NB4 (cell line): ENCODE measurements at regions not wholly inside any gene's neighbourhood (a gene's known extent, or its start where the extent isn't known, plus 50 kb on each side); places are given as distances from the start of the nearest gene placed in this dataset.

ENCODE experiments used
- DNase-seq: peaks from one replicate; pipeline ENCODE4 v3.0.0; 2010; ENCODE audit warnings: low read depth
- H3K4me3 ChIP-seq: one replicate; pipeline ENCODE4 v1.5.1; 2011; ENCODE audit warnings: mild to moderate bottlenecking, low read depth, low read length, moderate library complexity
- MYC ChIP-seq: IDR thresholded peaks from 2 replicates; pipeline ENCODE4 v1.6.1; 2011; ENCODE audit warnings: low read depth, low read length
- POLR2A ChIP-seq: IDR thresholded peaks from 2 replicates; pipeline ENCODE4 v1.6.1; 2011; ENCODE audit warnings: mild to moderate bottlenecking; ENCODE audit not compliant: insufficient read length; ENCODE audit errors: extremely low read depth
- TF ChIP-seq, protein P1 (sequence below): IDR thresholded peaks from 2 replicates; pipeline ENCODE4 v1.6.1; 2011; ENCODE audit warnings: low read depth, low read length
- TF ChIP-seq, protein P2 (sequence below): IDR thresholded peaks from one replicate; pipeline ENCODE4 v1.5.1; 2012; ENCODE audit warnings: low read depth, low read length

DNA sequence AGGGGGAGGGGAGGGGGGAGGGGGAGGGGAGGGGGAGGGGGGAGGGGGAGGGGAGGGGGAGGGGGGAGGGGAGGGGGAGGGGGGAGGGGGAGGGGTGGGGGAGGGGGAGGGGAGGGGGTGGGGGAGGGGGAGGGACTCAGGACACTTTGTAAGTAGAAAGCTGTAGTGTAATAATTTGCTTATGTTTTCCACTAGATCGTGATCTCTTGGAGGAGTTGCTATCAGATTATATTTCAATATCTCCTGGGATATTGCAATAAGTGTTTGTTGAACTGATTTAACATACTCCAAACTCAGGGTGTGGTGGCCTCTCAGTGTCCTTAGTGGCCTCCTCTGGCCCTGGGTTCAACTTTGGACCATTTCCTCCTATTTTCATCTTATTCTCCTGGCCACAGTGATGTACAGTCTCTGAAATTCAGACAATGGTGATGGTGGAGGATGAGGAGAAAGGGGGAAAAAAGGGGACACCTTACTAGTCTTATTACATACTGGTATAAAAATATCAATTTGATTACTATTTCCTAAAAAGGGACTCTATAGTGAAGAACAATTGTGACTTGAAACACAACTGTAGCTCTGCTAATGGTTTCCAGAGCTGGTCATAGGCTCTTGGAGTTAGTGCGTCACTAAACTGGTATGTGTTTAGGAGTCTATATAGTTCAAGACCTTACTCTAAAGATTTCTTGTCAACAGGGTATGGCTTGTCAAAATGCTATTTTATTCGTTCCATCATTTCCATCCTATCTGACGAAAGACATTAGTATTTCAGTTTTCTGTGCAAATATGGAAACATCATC is 89.6 kb downstream of the DDX1 start:
- TF ChIP-seq MYC = no peak
- TF ChIP-seq, protein P1, sequence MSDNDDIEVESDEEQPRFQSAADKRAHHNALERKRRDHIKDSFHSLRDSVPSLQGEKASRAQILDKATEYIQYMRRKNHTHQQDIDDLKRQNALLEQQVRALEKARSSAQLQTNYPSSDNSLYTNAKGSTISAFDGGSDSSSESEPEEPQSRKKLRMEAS = no peak
- no peak for TF ChIP-seq POLR2A
- TF ChIP-seq, protein P2, sequence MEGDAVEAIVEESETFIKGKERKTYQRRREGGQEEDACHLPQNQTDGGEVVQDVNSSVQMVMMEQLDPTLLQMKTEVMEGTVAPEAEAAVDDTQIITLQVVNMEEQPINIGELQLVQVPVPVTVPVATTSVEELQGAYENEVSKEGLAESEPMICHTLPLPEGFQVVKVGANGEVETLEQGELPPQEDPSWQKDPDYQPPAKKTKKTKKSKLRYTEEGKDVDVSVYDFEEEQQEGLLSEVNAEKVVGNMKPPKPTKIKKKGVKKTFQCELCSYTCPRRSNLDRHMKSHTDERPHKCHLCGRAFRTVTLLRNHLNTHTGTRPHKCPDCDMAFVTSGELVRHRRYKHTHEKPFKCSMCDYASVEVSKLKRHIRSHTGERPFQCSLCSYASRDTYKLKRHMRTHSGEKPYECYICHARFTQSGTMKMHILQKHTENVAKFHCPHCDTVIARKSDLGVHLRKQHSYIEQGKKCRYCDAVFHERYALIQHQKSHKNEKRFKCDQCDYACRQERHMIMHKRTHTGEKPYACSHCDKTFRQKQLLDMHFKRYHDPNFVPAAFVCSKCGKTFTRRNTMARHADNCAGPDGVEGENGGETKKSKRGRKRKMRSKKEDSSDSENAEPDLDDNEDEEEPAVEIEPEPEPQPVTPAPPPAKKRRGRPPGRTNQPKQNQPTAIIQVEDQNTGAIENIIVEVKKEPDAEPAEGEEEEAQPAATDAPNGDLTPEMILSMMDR = no peak
- DNase-seq = no peak
- no peak overlapping the region for H3K4me3 ChIP-seq

DNA sequence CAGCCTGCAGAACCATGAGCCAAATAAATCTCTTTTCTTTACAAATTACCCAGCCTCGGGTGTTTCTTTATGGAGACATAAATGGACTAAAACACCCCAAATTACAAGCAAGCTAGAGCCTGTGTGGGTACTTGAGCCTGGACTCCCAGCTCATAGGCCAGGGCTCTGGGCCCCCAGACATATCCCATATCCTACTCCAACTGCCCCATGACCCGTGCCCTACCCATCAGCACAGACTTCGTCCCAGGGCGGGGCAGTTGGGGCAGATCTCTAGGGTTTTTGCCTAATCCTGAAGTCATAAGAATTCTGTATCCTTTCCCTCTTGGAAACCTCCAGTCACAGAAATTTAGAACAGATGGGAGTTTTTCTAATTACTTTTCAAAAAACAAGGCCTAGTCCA is 90.7 kb downstream of the DDX1 start:
- no peak for TF ChIP-seq POLR2A
- no peak for TF ChIP-seq MYC
- TF ChIP-seq, protein P2 = no peak
- TF ChIP-seq, protein P1 = no peak
- H3K4me3 ChIP-seq = no peak overlapping the region
- no peak for DNase-seq

DNA sequence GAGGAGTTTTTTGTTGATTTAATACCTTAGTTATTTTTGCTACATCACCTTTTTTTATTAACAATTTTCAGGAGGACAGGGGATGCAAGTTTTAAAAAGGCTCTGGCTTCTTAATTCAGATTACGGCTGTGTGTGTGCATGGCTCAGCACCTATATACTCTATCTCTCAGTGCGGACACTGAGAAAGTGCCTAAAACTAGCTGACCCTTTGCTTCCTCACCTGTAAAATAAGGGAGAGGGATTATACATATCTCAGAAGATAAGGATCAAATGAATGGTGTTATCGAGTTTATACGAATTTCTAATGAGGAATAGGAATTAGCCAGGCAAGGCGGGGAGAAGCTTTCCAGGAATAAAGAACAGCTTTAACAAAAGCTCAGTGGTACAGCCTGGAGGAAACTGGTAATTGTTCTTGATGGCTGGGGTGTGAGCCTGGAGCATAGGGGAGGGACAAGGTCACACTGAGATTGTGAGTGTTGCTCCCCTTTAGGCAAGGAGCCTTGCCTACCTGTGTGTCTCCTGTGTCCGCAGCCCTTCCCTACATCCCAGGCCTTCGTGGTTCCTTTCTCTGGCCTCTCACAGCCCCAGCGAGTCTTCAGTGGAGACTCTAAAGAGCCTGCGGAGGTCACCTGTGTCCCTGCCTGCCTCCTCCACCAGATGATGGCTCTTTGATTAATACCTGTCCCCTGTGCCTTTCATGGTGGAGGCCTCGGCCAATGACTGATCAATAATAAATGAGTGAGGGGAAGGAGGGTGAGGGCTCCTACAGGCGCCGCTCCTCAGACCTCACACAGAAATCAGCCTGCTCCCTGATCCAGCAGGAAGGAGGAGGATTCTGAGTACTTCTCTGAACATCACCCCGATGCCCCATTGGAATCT is 92.7 kb downstream of the DDX1 start:
- no peak overlapping the region for H3K4me3 ChIP-seq

DNA sequence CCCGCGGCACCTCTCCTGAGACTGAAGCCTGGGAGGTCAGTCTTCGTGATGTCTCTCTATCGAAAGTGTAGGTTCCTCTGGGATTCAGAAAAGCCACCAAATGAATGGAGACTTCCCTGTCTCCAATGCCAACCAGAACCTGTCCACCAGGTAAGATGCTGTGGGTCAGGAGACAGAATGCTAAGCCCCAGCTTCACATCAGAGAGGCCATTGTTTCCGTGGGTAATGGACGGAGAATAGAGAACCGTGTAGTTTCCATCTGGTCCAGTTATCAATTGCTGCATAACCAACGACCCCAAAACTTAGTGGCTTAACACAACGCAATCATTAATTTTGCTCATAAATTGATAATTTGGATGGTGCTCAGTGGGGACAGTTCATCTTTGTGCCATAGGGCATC is 93.5 kb downstream of the DDX1 start:
- TF ChIP-seq, protein P2 = no peak
- TF ChIP-seq POLR2A = no peak
- TF ChIP-seq MYC = no peak
- TF ChIP-seq, protein P1 = no peak
- DNase-seq = no peak
- no peak overlapping the region for H3K4me3 ChIP-seq

More for the DNA sequence above, 92.7 kb downstream of the DDX1 start:
- no peak for DNase-seq
- TF ChIP-seq MYC (no peak), POLR2A (no peak)
- TF ChIP-seq, protein P2 = no peak
- TF ChIP-seq, protein P1 = no peak

DNA sequence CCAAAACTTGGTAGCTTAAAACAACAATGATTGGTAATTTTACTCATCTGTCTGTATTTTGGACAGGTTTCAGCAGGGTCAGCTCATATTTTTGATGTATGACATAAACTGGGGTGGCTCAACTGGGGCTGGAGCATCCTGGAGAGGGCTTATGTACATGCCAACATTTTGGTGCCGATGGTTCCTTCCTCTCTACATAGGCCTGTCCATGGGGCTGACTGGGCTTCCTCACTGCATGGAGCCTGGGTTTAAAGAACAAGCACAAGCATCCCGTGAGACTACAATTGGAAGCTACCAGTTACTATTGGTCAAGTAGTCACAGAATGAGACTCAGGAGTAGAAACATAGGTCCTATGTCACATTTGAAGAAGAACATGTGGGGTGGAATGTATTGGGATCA is 95.0 kb downstream of the DDX1 start:
- DNase-seq = no peak
- H3K4me3 ChIP-seq = no peak overlapping the region
- no peak for TF ChIP-seq POLR2A
- TF ChIP-seq, protein P2 = no peak
- TF ChIP-seq, protein P1 = no peak
